Hematopoietic multipotent progenitor cell (in vitro differentiated cells): ENCODE measurements at regions not wholly inside any gene's neighbourhood (a gene's known extent, or its start where the extent isn't known, plus 50 kb on each side); places are given as distances from the start of the nearest gene placed in this dataset.
"Not testable (repeated sequence)": the region's sequence is repeated elsewhere in the genome, so short reads cannot be mapped to it uniquely, and the experiment has no call there.

Experiments used
- DNase-seq, 3 donors: peaks; one replicate each; pipeline ENCODE4 v3.0.0-alpha.2; 2011 to 2015; ENCODE audit warnings: low read depth in 2 of 3, low spot score in 2 of 3

GRCh38 chr10:117838500-117839498 is 207.9 kb downstream of the RAB11FIP2 start:
- DNase-seq: not testable (repeated sequence)

- not testable (repeated sequence) for DNase-seq
Observed at GRCh38 chr10:117856426-117856825, 190.3 kb downstream of the RAB11FIP2 start.

GRCh38 chr10:117860135-117860534 is 186.6 kb downstream of the RAB11FIP2 start:
- no peak for DNase-seq

- peak in 2 of 3 donors; percentile 2 to 25 for DNase-seq
Observed at GRCh38 chr10:117860823-117861222, 185.9 kb downstream of the RAB11FIP2 start.

GRCh38 chr10:117861329-117861728 is 185.4 kb downstream of the RAB11FIP2 start:
- no peak for DNase-seq

GRCh38 chr10:117863771-117864170 is 183.0 kb downstream of the RAB11FIP2 start:
- DNase-seq: no peak

- DNase-seq: no peak
Observed at GRCh38 chr10:117865945-117866344, 180.8 kb downstream of the RAB11FIP2 start.

GRCh38 chr10:117868151-117868550 is 178.6 kb downstream of the RAB11FIP2 start:
- DNase-seq: no peak

- DNase-seq: no peak
Observed at GRCh38 chr10:117875793-117876192, 170.9 kb downstream of the RAB11FIP2 start.

GRCh38 chr10:117876210-117876609 is 170.5 kb downstream of the RAB11FIP2 start:
- no peak for DNase-seq

- DNase-seq: no peak
Observed at GRCh38 chr10:117878626-117879025, 168.1 kb downstream of the RAB11FIP2 start.

- no peak for DNase-seq
Observed at GRCh38 chr10:117884093-117884492, 162.6 kb downstream of the RAB11FIP2 start.

GRCh38 chr10:117884592-117884991 is 162.1 kb downstream of the RAB11FIP2 start:
- DNase-seq: no peak

- no peak for DNase-seq
Observed at GRCh38 chr10:117885206-117885829, 161.4 kb downstream of the RAB11FIP2 start.

GRCh38 chr10:117886766-117887165 is 160.0 kb downstream of the RAB11FIP2 start:
- DNase-seq: no peak

GRCh38 chr10:117889664-117890063 is 157.1 kb downstream of the RAB11FIP2 start:
- no peak for DNase-seq

GRCh38 chr10:117892681-117893220 is 154.0 kb downstream of the RAB11FIP2 start:
- DNase-seq: no peak

GRCh38 chr10:117894339-117894738 is 152.4 kb downstream of the RAB11FIP2 start:
- no peak for DNase-seq

GRCh38 chr10:117896517-117896916 is 150.2 kb downstream of the RAB11FIP2 start:
- no peak for DNase-seq

- no peak for DNase-seq
Observed at GRCh38 chr10:117899181-117899683, 147.5 kb downstream of the RAB11FIP2 start.

GRCh38 chr10:117900280-117900679 is 146.5 kb downstream of the RAB11FIP2 start:
- DNase-seq: no peak
